Kidney (tissue), 13 donors: ENCODE measurements at regions not wholly inside any gene's neighbourhood (a gene's known extent, or its start where the extent isn't known, plus 50 kb on each side); places are given as distances from the start of the nearest gene placed in this dataset.
A peak's percentile ranks its signal among the peaks of the same experiment; 100 is the strongest.

ENCODE experiments used
- DNase-seq, 5 donors: peaks; one replicate each; pipeline ENCODE4 v3.0.0-alpha.2; 2013 to 2020
- FAIRE-seq: peaks from 2 replicates; lab custom pipeline; 2012; peaks lifted over from hg19 to GRCh38; lab: Jason Lieb, UNC
- H3K27ac ChIP-seq, 2 donors: one replicate each; pipeline ENCODE4 v1.7.0; 2013; ENCODE audit warnings: low read depth in 2 of 2, low read length in 2 of 2, inconsistent platforms in 1 of 2
- H3K27me3 ChIP-seq: one replicate; pipeline ENCODE4 v1.7.1; 2013; ENCODE audit warnings: low read length, inconsistent platforms; ENCODE audit not compliant: control insufficient read depth, insufficient read depth
- H3K36me3 ChIP-seq, 3 donors: one replicate each; pipeline versions ENCODE4 v1.7.0 to v1.7.1; 2013; ENCODE audit warnings: low read length in 3 of 3, control low read depth in 1 of 3, inconsistent platforms in 1 of 3; ENCODE audit not compliant: insufficient read depth in 3 of 3, control insufficient read depth in 2 of 3
- H3K4me1 ChIP-seq, 3 donors: one replicate each; pipeline versions ENCODE4 v1.7.0 to v1.7.1; 2013; ENCODE audit warnings: low read length in 3 of 3, inconsistent platforms in 1 of 3, low read depth in 1 of 3; ENCODE audit not compliant: control insufficient read depth in 2 of 3, insufficient read depth in 2 of 3
- H3K4me3 ChIP-seq, 3 donors: one replicate each; pipeline versions ENCODE4 v1.7.0 to v1.8.1; 2013; ENCODE audit warnings: low read length in 3 of 3, control low read depth in 1 of 3, inconsistent platforms in 1 of 3
- H3K9ac ChIP-seq, 3 donors: one replicate each; pipeline versions ENCODE4 v1.7.0 to v1.7.1; 2013; ENCODE audit warnings: low read length in 3 of 3, control low read depth in 1 of 3, inconsistent platforms in 1 of 3
- H3K9me3 ChIP-seq, 3 donors: one replicate each; pipeline versions ENCODE4 v1.7.0 to v1.7.1; 2013; ENCODE audit warnings: low read length in 3 of 3, control low read depth in 1 of 3, inconsistent platforms in 1 of 3; ENCODE audit not compliant: control insufficient read depth in 2 of 3, insufficient read depth in 1 of 3
- intact Hi-C: fragments of 100-400 bp; cut with DNase I; formaldehyde crosslinking; loops from one replicate; pipeline ENCODE4 v1.11.1; 2022
- TF ChIP-seq, protein P1 (sequence below): IDR thresholded peaks from 3 replicates; pipeline ENCODE4 v1.5.1; 2012; ENCODE audit warnings: mild to moderate bottlenecking, moderate library complexity, borderline replicate concordance; ENCODE audit not compliant: insufficient read depth; ENCODE audit errors: extremely low read depth
- donor health status: control.
- donor health status: control.
- donor health status: control.
- donor health status: control.
- donor health status: control.
- donor health status: DM: yes; HTN: yes; CAD: no.
- donor health status: Normal renal cell carcinoma (clear cell type).

DNA sequence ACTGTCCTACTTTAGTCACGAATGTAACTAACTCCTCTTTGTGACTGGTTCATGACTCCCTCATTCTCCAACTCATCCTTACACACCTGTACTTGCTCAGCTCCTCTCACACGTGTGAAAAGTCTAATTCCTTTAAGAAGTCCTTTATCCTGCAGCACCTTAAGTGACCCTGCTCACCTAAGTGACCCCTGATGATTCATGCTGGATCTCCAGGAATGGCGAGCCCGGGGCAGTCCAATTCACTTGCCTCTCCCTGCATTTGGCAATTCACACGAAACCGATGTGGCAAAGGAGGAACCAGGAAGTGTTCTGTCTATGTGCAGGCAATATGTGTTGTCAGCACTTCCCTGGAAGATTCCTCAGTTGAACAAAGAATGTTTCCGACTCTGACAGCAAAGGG, 189.8 kb upstream of the NABP1 start:
- DNase-seq, result no peak
- FAIRE-seq, result no peak
- intact Hi-C loops, result no loop called here

DNA sequence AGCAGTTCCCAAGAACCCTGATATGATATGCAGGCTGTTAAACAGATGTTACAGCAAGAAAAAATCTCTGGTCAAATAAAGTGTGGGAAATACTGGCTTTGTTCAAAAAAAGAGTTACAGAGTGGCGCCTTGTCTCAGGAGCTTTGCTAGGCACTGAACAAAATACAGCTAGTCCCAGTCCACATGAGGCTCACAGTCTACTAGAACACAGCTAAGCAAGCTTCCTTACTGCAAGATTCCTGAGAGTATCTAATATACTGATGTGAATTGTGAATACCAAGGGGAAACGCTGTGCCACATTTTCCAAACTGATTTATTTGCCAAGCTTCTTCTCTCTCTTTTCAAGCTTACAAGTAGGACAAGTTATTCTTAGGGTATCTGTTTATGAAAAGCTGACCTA, 188.8 kb upstream of the NABP1 start:
- H3K9ac ChIP-seq, result no peak overlapping the region
- no peaks in the 10 kb centered on the region for H3K9me3 ChIP-seq
- H3K4me3 ChIP-seq, result no peak overlapping the region
- no peaks in the 10 kb centered on the region for H3K27me3 ChIP-seq
- H3K36me3 ChIP-seq, result no peaks in the 10 kb centered on the region
- FAIRE-seq (no peak), DNase-seq (no peak)
- H3K4me1 ChIP-seq, result peaks cover 0 to 7% (median 6%) of the 10 kb centered on the region in 3 donors
- intact Hi-C loops, result no loop called here
- TF ChIP-seq, protein P1, sequence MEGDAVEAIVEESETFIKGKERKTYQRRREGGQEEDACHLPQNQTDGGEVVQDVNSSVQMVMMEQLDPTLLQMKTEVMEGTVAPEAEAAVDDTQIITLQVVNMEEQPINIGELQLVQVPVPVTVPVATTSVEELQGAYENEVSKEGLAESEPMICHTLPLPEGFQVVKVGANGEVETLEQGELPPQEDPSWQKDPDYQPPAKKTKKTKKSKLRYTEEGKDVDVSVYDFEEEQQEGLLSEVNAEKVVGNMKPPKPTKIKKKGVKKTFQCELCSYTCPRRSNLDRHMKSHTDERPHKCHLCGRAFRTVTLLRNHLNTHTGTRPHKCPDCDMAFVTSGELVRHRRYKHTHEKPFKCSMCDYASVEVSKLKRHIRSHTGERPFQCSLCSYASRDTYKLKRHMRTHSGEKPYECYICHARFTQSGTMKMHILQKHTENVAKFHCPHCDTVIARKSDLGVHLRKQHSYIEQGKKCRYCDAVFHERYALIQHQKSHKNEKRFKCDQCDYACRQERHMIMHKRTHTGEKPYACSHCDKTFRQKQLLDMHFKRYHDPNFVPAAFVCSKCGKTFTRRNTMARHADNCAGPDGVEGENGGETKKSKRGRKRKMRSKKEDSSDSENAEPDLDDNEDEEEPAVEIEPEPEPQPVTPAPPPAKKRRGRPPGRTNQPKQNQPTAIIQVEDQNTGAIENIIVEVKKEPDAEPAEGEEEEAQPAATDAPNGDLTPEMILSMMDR, result no peak
- no peak overlapping the region for H3K27ac ChIP-seq

More for the DNA sequence above, 189.8 kb upstream of the NABP1 start:
- Histone ChIP-seq H3K36me3 (no peaks in the 10 kb centered on the region), H3K9me3 (peaks cover 0 to 4% (median 0%) of the 10 kb centered on the region in 3 donors), H3K4me3 (no peak overlapping the region), H3K4me1 (peaks cover 0 to 7% (median 6%) of the 10 kb centered on the region in 3 donors), H3K9ac (no peak overlapping the region), H3K27ac (peak overlapping the region; percentile 45 to 66), H3K27me3 (no peaks in the 10 kb centered on the region)
- TF ChIP-seq, protein P1, result no peak

DNA sequence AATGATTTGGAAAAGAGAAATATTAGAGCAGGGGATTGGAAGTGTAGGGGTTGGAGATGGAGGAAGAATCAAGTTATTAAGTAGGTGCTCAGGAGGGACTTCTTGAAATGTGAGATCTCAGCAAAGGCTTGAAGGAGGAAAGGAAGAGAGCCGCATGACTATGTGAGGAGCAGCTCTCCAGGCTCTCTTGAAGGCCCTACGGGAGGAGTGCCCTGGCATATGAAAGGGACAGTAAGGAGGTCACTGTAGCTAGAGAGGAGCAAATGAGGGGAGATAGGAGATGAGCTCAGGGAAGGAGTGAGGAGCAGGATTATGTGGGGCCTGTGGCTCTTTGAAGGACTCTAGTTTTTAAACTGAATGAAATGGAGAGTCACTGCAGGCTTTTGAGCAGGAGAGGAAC, 181.1 kb upstream of the NABP1 start:
- DNase-seq (no peak), FAIRE-seq (no peak)
- intact Hi-C loops, result loop anchor here (10.0 kb wide), 1 partner anchor 262 kb away; no protein-coding TSS in a partner anchor
- TF ChIP-seq, protein P1, result no peak
- H3K9me3 ChIP-seq, result no peaks in the 10 kb centered on the region
- no peak overlapping the region for H3K27ac ChIP-seq
- H3K36me3 ChIP-seq, result no peaks in the 10 kb centered on the region
- no peaks in the 10 kb centered on the region for H3K27me3 ChIP-seq
- H3K4me1 ChIP-seq, result peaks cover 0 to 10% (median 9%) of the 10 kb centered on the region in 3 donors
- H3K9ac ChIP-seq, result no peak overlapping the region
- no peak overlapping the region for H3K4me3 ChIP-seq

DNA sequence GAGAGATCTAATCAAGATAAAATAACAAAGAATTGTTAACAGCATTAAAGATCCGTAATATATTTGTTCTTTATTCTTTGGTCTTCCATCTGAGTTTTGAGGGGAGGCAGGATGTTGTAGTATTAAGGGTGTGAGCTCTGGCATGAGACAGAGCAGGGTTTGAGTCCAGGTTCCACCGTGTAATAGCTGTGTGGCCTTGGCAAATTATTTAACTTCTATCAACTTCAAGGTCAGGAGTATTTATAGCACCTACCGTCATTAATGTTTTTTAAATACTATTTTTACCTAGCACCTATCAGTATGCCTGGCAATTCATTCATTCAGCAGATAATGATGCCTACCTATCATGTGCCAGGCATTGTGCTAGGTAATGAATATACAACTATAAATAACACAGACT, 180.1 kb upstream of the NABP1 start:
- Histone ChIP-seq H3K27me3 (no peaks in the 10 kb centered on the region), H3K4me3 (no peak overlapping the region), H3K36me3 (no peaks in the 10 kb centered on the region), H3K4me1 (peaks cover 0 to 10% (median 9%) of the 10 kb centered on the region in 3 donors), H3K9ac (no peak overlapping the region), H3K27ac (no peak overlapping the region), H3K9me3 (no peaks in the 10 kb centered on the region)
- DNase-seq (no peak), FAIRE-seq (no peak)
- TF ChIP-seq, protein P1, result no peak
- intact Hi-C loops, result loop anchor here (10.0 kb wide), 1 partner anchor 263 kb away; no protein-coding TSS in a partner anchor
